NCI-H1436 treated with DMSO at 0.1 percent for 48 hours (cell line): ENCODE measurements at regions not wholly inside any gene's neighbourhood (a gene's known extent, or its start where the extent isn't known, plus 50 kb on each side); places are given as distances from the start of the nearest gene placed in this dataset.
"Not testable (repeated sequence)": the region's sequence is repeated elsewhere in the genome, so short reads cannot be mapped to it uniquely, and the experiment has no call there.

Source experiments
- DNase-seq: peaks from one replicate; lab custom pipeline; 2025; lab: John Stamatoyannopoulos, UW

DNA sequence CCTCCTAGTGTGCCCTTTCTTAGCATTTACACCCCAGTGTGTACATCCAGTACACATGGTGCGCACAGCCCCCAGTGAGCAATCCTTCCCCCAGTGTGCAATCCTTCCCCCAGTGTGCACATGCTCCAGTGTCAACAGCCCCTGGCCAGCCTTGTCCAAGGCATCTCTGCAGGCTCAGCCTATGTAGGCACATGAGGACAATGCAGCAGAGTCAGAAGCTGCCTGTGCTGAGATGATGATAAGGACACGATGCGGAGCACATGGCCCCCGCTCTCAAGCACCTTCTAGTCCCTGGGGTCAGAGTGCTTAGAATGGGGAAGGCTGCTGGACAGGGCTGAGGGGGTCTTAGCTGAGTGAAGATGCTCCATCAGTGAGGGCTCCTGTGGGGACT is 69.8 kb downstream of the GADD45G start:
- no peak for DNase-seq

DNA sequence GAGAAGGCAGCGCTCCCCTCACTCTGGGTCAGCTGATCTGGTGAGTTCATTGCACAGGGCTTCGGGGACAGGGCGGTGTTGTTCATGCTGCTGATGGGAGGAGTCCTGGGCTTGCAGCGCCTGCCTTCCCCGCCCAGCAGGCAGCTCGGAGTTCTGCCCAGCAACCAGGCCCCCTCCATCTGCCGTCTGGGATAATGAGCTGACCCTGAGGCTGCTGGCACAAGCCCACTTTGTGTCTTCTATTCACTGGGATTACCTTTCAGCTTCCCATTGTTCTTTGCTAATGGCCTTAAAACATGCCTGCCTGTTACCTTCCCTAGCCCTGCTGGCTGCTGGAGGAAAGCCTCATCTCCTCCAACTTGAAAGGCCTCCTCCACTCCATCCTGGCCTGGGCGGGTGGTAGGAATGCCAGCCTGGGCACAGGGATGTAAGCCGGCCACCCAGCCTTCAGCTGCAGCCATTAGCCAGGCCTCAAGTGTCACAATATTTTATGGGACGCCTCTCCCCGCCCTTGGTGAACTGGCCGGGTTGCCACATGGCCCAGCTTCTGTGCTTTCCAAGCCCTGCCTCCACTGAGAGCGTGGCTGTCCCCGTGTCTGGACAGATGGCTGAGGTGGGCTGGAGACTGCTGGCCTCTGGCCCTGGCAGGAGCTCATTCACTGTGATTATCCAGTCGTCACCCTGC is 70.4 kb downstream of the GADD45G start:
- peak; percentile 85 for DNase-seq

DNA sequence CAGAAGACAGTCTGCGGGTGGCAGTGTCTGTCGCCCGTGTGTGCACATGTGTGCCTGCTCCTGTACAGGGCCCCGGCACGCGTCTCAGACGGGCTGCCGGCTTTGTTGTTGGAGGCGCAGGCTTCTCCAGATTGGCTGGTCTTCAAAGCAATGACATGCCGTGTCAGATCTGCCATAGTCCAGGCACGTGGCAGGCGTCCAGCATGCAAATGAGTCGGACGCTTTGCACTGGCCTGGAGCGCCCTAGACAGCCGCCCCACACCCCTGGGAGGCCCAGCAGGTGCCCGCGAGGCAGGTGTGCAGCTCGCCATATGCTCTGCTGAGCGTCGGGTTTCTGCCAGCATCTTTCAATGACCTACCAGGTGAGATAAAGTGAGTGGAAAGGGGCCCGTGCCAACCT is 71.5 kb downstream of the GADD45G start:
- DNase-seq, result no peak

DNA sequence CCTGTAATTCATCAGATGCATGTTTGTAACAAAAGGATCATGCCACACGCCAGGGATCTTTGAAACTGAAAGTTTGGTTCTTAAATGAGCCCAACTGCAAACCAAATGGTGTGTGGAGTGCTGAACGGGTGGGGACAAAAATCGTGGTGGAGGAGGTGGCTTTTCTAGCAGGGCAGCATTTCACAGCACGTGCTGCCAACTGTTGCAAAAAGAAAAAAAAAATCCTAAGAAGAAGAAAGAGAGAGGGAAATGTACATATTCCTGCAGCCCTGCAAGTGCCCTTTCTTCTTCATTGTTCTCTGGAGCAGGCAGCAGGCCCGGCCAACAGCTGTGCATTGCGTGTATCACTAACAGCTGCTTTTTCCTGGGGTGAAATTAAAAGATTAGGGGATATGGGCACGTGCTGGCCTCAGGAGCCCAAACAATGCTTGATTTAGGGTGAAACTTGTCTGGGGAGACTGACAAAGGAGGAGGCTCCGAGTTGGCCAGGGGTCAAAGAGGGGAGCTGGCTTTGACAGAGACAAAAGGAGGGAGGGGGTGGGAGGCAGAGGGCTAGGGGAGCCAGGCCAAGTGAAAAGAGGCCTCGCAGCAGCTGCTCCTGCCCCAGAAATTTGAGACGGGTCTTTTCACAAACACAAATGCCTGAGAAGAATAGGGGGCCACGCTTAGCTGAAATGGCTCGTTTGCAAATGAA is 73.0 kb downstream of the GADD45G start:
- peak; percentile 44 for DNase-seq

DNA sequence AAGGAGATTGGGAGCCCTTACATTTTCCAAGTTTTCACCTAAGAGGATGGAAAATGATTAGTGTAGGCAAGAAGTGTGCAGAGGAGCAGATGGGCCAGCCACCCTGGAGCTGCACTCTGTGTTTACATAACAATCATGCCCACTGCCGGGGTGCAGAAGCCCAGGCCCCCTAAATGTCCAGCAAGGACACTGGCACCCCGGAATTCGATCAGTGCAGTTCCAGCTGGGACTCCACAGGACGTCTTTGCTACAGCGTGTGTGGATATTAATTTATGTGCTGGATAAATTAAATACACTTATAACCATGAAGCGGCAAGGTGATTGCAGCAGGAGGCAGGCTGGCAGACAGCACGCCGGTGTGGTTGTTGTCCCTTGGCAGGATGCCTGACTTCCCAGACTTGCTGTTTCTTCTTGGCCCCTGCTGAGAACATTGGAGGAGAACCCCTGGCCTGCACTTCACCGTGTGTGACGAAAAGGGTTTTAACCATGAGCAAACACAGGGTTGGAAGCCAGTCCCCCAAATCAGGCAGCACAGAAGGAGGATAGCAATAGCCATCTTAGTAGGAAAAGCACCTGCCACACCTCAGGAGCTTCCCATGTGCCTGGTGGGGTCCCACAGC is 73.7 kb downstream of the GADD45G start:
- peak; percentile 38 for DNase-seq

DNA sequence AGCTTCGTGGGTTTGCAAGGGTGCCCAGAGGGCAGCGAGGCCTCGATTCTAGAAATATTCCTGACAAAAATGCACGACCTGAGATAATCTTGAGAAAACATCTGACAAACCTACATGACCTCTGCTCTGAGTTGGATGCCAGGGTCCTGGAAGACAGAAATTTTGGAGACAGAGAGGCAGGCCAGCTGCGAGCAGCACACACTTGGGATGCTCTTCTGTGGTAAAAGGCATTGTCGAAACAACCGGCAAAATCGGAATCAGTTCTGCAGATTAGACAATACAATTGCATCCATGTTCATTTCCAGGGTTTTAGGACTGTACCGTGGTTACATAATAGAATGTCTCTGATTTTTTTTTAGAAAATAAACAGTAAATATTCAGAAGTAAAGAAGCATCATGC is 74.2 kb downstream of the GADD45G start:
- no peak for DNase-seq

DNA sequence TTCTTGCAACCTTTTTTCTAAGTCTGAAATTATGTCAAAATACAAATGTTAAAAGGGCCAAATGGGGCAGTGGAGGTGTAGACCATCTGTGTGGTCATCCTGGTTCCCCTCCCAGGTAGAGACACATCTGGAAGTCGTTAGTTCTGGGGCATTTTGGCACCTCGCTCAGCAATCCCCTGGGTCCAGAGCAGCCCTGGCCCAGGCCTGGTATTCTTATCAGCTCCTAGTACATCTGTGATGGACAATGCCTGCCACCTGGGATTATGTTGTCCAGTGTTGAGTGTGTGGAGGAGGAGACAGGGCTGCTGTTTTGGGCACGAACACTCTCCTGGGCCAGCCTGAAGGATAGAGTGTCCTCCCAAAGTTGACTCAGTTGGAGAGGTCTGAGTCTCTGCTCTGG is 74.8 kb downstream of the GADD45G start:
- DNase-seq, result no peak

DNA sequence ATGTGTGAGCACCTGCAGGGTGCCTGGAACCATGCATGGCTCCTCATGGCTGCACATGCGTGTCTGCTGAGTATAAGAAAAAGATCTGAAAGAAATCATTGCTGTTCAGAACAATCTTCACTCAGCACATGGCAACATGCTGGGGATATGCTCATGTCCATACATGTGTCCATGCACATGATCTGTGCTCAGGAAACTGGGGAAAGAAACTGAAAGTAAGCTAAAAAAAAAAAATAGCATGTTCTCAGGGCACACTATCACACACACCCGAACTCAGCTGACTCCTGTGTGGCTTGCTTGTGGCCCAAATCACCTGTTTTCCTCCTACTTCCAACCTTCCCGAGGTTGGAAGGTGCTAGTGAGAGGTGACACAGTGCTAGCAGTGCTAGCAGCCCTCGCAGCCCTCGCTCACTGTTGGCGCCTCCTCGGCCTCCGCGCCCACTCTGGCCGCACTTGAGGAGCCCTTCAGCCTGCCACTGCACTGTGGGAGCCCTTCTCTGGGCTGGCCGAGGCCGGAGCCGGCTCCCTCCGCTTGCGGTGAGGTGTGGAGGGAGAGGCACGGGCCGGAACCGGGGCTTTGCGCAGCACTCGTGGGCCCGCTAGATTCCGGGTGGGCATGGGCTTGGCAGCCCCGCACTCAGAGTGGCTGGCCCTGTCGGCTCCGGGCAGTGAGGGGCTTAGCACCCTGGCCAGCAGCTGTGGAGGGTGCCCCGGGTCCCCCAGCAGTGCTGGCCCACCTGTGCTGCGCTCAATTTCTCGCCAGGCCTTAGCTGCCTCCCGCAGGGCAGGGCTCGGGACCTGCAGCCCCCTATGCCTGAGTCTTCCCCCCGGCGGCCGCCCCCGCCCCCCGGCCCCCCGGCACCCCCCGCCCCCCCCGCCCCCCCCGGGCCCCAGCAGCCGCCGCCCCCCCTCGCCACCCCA is 76.0 kb downstream of the GADD45G start:
- DNase-seq, result no peak

DNA sequence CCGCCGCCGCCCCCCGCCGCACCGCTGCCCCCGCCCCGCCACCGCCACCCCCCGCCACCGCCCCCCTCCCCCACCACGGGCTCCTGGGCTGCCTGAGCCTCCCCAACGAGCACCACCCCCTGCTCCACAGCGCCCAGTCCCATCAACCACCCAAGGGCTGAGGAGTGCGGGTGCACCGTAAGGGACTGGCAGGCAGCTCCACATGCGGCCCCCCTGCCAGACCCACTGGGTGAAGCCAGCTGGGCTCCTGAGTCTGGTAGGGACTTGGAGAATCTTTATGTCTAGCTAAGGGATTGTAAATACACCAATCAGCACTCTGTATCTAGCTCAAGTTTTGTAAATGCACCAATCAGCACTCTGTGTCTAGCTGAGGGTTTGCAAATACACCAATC is 76.7 kb downstream of the GADD45G start:
- DNase-seq, result not testable (repeated sequence)

DNA sequence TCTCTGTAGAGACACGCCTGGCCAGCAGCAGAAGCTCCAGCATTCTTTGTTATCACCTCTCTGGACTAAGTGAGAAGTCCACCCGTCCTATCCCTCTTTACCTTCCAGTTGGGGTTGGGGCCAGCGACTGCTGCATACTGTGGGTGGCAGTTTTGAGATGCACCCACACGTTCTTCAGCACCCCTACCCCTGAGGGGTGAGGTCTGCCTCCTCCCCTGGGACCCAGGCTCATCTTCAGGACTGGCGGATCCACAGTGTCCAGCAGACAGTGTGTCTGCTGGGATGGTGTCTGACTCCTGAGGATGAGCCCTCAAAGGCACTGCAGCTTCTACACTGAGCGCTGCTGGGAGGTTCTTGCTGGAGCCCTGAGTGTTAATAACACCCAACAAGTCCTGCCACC is 78.8 kb downstream of the GADD45G start:
- no peak for DNase-seq

DNA sequence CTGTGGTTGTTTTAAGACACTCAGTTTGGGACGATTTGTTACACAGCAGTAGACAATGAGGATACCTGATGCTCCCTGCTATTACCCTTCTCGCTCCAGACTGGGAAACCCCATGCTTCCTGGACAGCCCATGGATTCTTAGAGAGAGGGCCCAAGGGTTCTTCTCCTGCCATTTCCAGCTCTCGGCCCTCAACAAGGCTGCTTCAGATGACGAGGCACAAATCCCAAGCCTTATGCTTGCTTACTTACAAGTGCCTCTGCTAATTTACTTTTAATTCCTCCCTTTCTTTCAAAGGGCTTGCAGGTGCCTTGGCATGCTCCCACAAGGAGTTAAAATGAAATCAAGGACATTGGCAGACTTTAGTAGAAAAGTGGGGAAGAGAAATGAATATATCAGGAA is 79.4 kb downstream of the GADD45G start:
- no peak for DNase-seq

DNA sequence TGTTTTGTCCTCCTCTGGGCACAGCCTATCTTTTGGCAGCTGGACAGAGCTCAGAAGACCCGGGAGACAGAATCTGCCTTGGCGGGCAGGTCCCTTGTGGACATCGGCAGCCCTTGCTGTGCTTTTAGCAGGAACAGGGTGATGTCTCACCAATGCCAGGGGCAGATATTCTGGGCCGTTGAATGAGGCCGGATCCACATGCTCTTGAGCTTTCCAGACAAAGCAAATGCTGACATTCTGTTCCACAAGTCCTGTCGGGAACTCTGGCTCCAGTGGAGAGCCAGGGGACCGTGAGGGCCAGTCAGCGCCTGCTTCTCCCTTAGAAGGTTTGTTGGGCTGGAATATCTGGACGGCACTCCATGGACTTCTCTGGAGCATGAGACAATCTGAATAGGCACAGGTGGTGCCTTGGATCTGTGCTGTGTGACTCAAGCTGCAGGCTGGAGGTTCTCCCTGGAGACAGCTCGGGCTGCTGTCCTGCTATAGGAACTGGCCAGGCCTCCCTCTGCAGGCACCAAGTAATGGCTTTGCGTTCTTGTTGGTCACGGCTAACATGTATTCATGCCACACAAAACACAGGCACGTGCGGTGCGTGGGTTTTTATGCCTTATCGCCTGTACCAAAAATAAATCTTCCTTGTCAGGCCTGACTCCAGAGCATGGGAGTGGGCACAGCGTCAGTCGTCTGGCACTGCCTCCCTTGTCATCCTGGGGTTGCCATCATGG is 80.3 kb downstream of the GADD45G start:
- DNase-seq, result no peak

DNA sequence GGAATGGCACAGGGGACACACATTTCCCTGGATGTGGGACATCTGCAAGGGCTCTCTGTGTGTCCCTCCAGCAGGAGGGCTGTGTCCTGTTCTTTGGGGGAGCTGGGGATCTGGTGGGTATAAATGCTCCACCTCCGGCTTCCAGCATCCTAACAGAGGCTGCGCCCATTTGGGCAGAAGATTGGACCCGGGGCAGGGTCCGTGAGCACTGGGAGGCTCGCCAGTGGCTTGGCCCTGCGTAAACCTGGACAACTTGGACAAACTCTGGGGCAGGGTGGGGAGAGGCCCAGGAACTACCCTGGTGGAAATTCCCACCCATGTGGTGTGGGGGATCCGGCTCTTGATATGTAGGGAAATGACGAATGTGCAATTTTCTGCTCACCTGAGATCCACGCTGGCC is 80.9 kb downstream of the GADD45G start:
- no peak for DNase-seq

DNA sequence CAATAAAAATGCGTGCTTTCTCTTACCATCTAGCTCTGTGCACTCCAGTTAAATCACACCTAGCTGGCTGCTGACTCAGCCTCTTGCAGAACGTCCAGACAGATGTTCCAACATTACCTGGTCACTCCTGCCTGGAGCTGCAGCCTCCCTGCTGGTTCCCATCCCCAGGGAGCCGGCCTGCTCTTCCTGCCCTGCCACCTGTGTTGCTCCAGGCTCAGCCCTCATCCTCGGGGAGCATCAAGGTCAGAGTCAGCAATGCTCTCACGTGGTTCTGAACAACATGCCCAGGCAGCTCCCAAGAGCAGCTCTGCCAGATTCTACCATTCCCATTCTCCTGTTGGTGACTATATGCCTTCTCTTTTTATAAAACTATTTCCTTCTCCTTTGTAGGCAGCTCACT is 81.3 kb downstream of the GADD45G start:
- DNase-seq, result no peak

DNA sequence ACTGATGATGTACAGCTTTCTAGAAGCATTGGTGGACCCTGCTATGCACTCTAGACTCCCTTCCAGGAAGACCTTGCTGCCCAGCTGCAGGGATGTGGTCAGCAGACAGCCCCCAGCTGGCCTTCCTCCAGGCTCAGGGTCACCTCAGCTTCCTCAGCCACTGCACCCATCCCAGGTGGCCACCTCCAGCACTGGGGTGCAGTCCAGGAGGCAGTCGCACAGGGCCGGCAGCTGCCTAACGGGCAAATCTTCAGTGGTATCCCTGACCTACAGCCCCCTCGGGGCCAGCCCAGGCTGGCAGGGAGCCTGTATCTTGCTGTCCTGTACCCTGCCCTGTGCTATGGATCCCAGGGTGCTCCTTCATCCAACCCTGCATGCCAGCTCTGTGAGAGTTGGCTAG is 81.8 kb downstream of the GADD45G start:
- DNase-seq, result no peak

DNA sequence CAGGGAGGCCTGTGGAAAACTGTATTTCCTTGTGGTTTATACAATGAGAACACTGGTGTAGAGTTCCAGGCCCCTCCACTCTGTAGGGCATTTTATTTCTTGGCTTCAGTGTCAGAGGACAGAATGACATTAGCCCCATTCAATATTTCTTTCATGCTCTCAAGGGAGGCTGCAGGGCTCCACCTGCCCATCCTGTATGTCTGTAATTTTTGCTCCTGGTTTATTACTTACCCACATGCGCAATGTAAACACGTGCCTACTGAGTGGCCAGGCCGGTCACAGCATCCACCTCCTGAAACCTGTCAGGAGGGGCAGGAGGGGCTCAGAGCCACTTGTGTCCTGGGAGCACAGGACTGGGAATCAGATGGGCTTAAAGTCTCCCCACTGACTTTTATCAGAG is 82.4 kb downstream of the GADD45G start:
- DNase-seq, result no peak

DNA sequence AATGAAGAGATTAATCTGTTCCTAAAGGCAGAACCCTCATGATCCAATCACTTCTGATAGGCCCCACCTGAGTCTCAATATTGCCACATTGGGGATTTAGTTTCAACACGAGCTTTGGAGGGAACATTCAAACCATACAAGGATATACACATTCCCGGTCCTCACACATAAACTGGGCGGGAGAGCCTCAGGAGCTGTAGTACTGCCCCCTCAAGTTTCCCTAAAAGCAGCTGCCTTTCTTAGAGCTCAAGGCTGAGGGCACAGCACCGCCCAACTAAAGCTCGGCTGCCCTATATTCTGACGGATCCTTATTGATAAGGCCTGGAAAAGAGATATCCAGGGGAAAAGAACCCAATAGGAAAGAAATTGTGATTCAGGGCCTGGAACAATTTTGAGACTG is 83.0 kb downstream of the GADD45G start:
- DNase-seq, result no peak

DNA sequence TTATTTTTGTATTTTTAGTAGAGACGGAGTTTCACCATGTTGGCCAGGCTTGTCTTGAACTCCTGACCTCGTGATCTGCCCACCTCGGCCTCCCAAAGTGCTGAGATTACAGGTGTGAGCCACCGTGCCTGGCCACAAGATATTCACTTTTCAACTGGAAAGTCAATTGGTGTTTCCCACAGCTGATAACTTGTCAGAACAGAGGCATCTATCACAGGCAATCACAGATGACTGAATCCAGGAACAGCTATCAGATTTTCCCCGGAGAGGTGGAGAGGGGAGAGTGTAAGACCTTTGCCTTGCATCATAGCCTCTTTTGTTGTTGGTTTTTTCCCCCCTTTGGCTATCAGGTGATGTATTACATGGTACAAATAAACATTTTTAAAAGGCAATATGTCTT is 84.5 kb downstream of the GADD45G start:
- DNase-seq, result not testable (repeated sequence)

DNA sequence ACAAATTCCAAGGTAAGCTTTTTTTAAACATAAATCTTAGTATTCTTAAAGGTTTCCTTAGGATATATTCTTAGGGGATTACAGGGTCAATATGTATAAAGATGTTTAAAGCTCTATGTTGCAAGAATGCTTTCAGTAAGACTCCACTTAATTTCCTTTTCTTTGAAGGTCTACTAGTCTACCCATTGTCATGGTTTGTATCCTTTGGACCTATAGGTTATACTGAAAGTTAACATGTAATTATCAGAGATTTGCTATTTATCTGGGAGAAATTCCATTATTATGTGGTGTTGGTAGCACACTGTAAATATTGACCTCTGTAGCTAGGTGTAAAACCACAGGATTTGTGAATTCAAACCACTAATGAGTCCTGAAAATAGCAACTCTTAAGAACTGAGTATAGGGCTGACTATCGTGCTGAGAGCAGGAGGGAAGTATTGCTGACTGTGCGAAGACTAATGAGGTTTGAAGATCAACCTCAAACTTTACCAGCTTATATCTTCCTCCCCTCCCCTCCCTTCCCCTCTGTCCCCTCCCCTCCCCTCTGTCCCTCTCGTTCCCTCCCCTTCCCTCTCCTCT is 85.6 kb downstream of the GADD45G start:
- DNase-seq, result no peak

DNA sequence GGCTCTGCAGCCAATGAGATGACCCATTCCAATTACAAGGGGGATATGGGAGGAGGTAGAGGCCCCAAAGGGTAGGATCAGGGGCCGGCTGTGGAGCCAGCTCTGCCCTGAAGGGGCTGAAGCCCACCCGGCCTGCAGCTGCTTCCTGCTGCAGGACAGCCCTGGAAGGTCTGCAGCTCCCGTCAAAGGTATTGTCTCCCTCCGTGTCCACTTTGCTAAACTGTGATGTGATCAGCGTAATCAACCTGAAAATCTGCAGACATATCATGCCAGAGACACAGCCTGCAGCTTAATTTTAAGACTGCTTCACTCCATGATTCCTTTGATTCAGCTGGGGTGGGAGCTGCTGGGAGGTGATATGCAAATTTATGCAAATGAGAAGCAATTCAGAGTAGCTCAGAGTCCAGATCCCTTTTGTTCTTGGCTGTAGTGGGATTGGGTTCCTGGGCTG is 90.7 kb downstream of the GADD45G start:
- no peak for DNase-seq

DNA sequence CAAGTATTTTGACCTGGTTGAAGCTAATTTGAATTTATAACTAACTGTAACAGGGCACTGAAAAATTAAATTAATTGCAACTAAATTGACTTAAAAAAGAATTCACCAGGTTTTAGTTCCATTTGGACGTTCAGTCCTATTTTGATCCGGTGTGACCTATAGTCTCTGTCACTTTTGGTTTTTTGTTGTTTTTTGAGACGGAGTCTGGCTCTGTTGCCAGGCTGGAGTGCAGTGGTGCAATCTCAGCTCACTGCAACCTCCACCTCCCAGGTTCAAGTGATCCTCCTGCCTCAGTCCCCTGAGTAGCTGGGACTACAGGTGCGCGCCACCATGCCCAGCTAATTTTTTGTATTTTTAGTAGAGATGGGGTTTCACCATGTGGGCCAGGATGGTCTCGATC is 91.2 kb downstream of the GADD45G start:
- not testable (repeated sequence) for DNase-seq
